NCI-H1694 (cell line): ENCODE measurements at regions not wholly inside any gene's neighbourhood (a gene's known extent, or its start where the extent isn't known, plus 50 kb on each side); places are given as distances from the start of the nearest gene placed in this dataset.
A peak's percentile ranks its signal among the peaks of the same experiment; 100 is the strongest.
"Not testable (repeated sequence)": the region's sequence is repeated elsewhere in the genome, so short reads cannot be mapped to it uniquely, and the experiment has no call there.

Experiments
- DNase-seq: peaks from one replicate; lab custom pipeline; 2025; lab: John Stamatoyannopoulos, UW

- no peak for DNase-seq
Measured at GRCh38 chr5:112534067-112534583, 115.0 kb upstream of the EPB41L4A start.

DNA sequence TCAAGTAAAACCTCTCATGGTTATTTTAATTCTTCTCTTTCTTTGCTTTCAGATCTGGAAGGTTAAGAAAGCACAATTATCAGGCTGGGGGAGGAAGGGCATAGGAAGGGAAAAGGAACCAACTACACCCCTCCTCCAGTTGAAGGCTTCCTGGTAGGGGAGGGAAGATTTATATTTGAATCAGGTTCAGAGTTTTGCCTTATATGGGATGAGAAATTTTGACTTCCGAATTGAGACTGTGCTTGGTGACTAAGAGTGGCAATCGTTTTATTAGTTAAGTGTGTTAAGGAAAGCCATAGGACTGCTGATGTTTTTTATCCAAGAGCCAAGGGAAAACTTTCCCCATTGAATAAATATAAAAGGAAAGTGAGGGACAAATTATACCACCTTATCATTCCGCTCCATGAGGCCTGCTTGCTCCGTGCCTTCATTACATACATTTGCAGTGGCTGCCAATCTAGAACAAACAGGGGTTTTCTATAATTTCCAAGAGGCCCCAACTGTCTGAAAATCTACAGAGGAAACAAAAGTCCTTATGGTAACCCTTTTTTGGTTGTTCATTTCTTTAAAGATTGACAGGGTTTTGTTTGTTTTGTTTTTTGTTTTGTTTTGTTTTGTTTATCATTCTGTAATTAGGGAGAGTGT is 115.7 kb upstream of the EPB41L4A start:
- DNase-seq, result no peak

DNA sequence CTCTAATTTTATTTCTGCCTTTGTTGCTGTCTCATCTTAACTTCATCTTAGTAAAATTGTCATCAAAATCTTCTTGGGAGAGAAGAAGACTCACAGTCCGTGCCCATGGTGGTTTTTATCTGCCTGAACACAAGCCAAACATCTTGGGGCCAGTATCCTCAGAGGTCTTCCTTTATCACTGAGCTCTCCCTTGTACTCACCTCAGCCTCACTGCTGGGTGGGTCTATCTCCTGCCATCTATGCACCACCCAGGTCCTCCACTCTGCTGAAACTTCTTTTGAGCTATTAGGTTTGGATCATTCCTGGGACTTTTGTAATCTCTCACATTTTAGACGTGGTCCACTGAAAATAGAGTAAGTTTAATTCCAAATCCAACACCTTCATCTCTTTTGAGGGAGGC is 116.3 kb upstream of the EPB41L4A start:
- DNase-seq, result no peak

- not testable (repeated sequence) for DNase-seq
Measured at GRCh38 chr5:112544558-112544957, 125.5 kb upstream of the EPB41L4A start.

DNA sequence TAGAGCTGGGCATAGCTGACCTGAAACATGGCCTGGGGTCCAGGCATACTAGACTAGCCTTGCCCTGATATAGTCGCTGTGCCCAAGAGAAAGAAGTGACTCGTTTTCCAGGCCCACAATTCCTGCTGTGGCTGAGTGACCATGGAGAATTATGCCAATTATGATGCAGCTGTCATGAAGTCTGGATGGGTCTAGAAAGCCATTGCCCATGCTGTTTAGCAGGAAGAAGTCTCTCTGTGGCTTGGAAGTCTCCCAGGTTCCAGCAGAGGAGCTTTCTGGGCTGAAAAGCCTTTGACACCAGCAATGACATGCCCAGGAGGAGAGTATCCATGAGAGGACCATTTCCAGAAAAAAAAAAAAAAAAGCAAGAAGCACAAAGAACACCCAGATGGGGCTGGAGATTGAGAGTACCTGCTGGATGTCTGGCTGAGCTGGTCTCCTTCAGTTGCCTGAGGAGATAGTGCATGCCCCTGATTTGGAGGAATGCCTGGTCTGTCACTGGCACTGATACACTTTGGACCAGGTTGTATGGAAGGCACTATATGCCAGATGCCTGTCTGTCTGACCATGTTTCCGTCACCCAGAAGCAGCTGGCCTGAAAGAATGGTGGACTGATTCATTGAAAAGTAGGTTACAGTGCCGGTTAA is 128.0 kb upstream of the EPB41L4A start:
- no peak for DNase-seq

- no peak for DNase-seq
Measured at GRCh38 chr5:112548246-112548881, 129.3 kb upstream of the EPB41L4A start.

DNA sequence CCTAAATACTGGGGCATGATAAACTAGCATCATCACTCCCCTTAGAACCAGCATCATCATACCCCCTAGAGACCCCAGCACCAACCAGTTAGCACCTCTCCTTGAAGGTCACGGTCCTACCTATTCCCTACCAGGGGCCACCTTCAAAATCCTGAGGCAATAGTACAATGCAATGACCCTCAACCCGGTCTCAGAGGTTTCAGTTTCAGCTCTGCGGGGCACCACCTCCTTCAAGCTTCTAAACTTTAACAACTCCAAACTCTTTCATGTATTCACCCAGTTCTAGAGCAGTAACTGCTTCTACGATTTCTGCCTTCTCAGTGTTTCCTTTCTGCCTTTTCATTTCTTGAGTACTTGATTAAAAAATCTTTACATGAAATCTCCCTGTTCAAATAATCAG is 130.1 kb upstream of the EPB41L4A start:
- no peak for DNase-seq

DNA sequence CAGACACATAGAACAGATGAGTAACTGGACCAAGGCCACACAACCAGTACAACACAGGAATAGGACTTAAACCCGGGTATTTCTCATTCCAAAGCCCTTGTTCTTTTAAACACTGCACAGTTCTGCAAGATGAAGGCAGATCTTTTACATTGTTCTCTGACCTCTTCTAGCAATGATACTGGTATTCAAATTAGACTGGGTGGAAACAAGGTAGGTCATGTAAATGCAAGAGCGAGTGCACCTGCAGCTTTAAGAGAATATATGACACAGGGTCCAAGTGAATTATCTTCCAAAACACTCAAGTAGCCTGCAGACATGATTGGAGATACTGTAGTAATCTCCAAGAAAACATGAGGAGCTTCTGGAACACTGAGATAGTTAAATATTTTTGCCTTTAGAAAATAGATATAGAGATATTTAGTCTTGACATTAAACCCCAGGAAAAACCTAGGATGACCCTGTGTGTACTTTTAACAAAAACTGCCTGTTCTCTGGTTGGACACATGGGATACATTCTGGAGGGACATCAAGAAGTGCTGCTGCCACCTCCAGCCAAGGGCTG is 130.6 kb upstream of the EPB41L4A start:
- DNase-seq, result no peak

- DNase-seq, result peak; percentile 37
Measured at GRCh38 chr5:112551419-112552032, 132.4 kb upstream of the EPB41L4A start.

DNA sequence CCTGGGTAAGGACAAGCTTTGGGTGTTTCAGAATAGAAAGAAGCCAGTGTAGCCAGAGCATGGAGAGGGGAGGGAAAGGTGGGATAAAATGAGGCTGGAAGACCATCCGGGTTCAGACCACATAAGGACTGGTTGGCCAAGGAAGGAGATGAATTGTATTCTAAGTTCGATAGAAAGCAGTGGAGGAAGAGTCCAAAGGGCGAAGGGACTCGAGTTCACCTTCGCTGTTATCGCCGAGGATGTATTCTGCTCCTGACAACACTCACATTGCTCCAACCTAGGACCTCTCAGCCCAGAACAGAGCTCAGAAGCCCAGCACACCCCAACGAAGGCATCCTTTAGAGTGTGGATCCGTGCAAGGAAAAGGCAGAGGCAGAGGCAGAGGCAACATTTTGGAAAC is 133.1 kb upstream of the EPB41L4A start:
- no peak for DNase-seq

DNA sequence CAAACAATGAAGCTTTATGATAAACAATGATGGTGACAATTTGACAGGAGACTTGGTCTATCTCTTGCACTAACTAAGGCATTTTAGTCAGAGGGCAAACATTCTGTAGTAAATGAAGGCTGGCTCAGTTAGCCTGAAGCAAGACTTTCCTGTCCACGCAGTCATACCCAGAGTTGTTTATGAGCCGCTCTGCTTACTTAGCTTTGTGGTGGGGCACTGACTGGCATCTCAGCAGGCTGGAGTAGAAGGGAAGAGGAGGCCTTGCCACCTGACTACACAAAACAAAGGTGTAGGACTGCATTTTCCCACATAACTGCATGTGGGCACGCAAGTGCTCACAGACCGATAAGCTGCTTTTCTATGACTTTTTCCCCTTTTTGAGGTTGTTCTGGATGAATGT is 133.7 kb upstream of the EPB41L4A start:
- no peak for DNase-seq

- no peak for DNase-seq
Measured at GRCh38 chr5:112554101-112554977, 135.3 kb upstream of the EPB41L4A start.

- no peak for DNase-seq
Measured at GRCh38 chr5:112555197-112555596, 136.1 kb upstream of the EPB41L4A start.

DNA sequence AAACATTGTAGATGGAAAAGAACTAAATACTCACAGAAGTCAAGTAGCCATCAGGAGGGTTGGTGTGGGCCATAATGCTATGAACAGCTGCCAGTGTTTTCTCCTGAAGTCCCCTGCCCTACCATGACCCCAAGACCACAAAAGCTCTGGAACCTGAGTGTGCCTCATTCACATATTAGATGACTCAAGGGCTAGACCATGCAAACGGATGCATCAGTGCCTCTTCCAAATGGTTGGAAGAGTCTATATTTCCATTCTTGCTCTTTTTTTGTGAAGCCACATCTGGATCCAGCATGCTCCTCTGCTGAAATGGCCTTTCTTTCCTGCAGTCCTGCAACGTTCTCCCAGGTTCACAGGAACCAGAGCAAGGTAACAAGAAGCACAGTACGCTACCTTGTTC is 136.6 kb upstream of the EPB41L4A start:
- no peak for DNase-seq

- DNase-seq, result not testable (repeated sequence)
Measured at GRCh38 chr5:112559501-112559900, 140.4 kb upstream of the EPB41L4A start.

GRCh38 chr5:112560371-112560770 is 141.3 kb upstream of the EPB41L4A start:
- DNase-seq, result no peak

GRCh38 chr5:112563169-112563826 is 144.2 kb upstream of the EPB41L4A start:
- no peak for DNase-seq

- DNase-seq, result no peak
Measured at GRCh38 chr5:112566251-112566650, 147.2 kb upstream of the EPB41L4A start.

DNA sequence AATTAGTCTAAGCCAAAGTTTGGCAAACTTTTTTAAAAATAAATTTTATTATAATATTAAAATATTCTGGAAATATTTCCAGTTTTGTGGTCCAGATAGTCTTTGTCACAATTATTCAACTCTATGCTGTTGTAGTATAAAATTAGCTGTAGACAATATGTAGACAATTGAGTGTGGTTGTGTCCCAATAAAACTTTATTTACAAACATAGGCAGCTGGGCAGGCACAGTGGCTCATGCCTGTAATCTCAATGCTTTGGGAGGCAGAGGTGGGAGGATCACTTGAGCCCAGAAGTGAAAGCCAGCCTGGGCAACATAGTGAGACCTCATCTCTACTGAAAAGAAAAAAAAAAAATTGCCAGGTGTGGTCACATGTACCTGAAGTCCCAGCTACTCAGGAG is 150.5 kb upstream of the EPB41L4A start:
- DNase-seq, result no peak

DNA sequence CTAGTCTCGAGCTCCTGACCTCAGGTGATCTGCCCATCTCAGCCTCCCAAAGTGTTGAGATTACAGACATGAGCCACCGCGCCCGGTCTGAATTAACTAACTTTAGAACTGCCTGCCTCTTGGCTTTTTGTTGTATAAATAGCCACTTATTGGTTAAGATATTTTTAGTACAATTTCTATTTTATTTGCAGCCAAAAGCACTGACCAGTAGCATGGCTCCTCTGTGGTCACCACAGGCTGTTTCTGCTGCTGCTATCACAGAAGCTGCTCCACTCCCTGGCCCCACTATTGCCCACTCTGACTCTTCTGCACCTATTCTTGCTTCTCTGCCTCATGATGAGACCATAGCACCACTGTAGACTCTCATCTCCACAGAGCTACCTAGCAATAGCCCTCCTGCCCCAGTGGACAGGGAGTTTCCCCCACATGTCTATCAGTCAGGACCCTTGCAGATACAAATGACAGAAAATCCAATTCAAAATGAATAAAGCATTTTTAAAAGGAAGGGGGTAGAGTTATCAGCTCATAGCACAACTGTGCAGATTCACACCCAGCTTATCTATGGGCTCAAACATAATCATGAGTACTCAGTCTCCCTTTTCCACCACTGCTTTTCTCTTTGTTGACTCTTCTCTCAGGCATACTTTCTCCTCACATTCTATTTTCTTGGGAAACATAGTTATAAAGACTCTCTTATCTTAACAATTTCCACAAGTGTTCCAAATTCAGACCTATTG is 151.8 kb upstream of the EPB41L4A start:
- DNase-seq, result no peak
